ENCODE measurements at regions not wholly inside any gene's neighbourhood (a gene's known extent, or its start where the extent isn't known, plus 50 kb on each side); places are given as distances from the start of the nearest gene placed in this dataset.

GRCh38 chr4:129179276-129179675 is 83.3 kb downstream of the C4orf33 start:
- TF ChIP-seq POLR2AphosphoS5 (IDR thresholded peaks at IDR 0.05; ENCODE audit: borderline replicate concordance, low read depth, low read length) (no peak), FOXP2 (optimal IDR thresholded peaks at IDR 0.05; ENCODE audit: control extremely low read depth, extremely low read length, insufficient read depth) (no peak)

Measured in SK-N-MC (cell line).